ENCODE measurements at regions not wholly inside any gene's neighbourhood (a gene's known extent, or its start where the extent isn't known, plus 50 kb on each side); places are given as distances from the start of the nearest gene placed in this dataset.

GRCh38 chr2:217108575-217109027 is 248.7 kb upstream of the TNP1 start:
- H3K4me3 ChIP-seq: no peak overlapping the region
- no peak overlapping the region for H3K27ac ChIP-seq
- DNase-seq: no peak
- intact Hi-C loops (cut with DNase I; ENCODE audit: low total_unique reads): no loop called here
- H3K27me3 ChIP-seq: no peaks in the 10 kb centered on the region
- no peaks in the 10 kb centered on the region for H3K36me3 ChIP-seq
- 68 to 85% (median 69%) methylated on average over 4 of the region's 4 CpGs for WGBS, 5 donors
- no peaks in the 10 kb centered on the region for H3K4me1 ChIP-seq
- TF ChIP-seq POLR2A (IDR thresholded peaks at IDR 0.05): no peak
- no peak for TF ChIP-seq POLR2AphosphoS5 (IDR thresholded peaks at IDR 0.05)
- no peak for TF ChIP-seq CTCF (IDR thresholded peaks at IDR 0.05)
- no peak for TF ChIP-seq EP300 (IDR thresholded peaks at IDR 0.05)
- no peaks in the 10 kb centered on the region for H3K9me3 ChIP-seq

- no peaks in the 10 kb centered on the region for H3K27me3 ChIP-seq
- intact Hi-C loops (cut with DNase I; ENCODE audit: low total_unique reads): no loop called here
- DNase-seq: no peak
- H3K4me1 ChIP-seq: no peaks in the 10 kb centered on the region
- H3K27ac ChIP-seq: no peak overlapping the region
- no peak overlapping the region for H3K4me3 ChIP-seq
- H3K36me3 ChIP-seq: no peaks in the 10 kb centered on the region
- H3K9me3 ChIP-seq: no peaks in the 10 kb centered on the region
- no peak for TF ChIP-seq CTCF (IDR thresholded peaks at IDR 0.05)
- no peak for TF ChIP-seq POLR2A (IDR thresholded peaks at IDR 0.05)
- TF ChIP-seq POLR2AphosphoS5 (IDR thresholded peaks at IDR 0.05): no peak
Observed at GRCh38 chr2:217108086-217108485, 248.2 kb upstream of the TNP1 start.

GRCh38 chr2:217107480-217107879 is 247.6 kb upstream of the TNP1 start:
- no peak for DNase-seq
- no peak overlapping the region for H3K4me3 ChIP-seq
- TF ChIP-seq POLR2AphosphoS5 (IDR thresholded peaks at IDR 0.05) (no peak), POLR2A (IDR thresholded peaks at IDR 0.05) (no peak), EP300 (IDR thresholded peaks at IDR 0.05) (no peak), CTCF (IDR thresholded peaks at IDR 0.05) (no peak)
- H3K36me3 ChIP-seq: no peaks in the 10 kb centered on the region
- intact Hi-C loops (cut with DNase I; ENCODE audit: low total_unique reads): no loop called here
- no peaks in the 10 kb centered on the region for H3K4me1 ChIP-seq
- H3K27me3 ChIP-seq: no peaks in the 10 kb centered on the region
- WGBS, 5 donors: 48 to 69% (median 64%) methylated on average over 1 of the region's 1 CpG
- H3K9me3 ChIP-seq: no peaks in the 10 kb centered on the region
- no peak overlapping the region for H3K27ac ChIP-seq

GRCh38 chr2:217106650-217107014 is 246.8 kb upstream of the TNP1 start:
- H3K9me3 ChIP-seq: no peaks in the 10 kb centered on the region
- WGBS, 5 donors: 84 to 94% (median 89%) methylated on average over 3 of the region's 3 CpGs
- no peaks in the 10 kb centered on the region for H3K27me3 ChIP-seq
- peak overlapping the region in 1 of 5 donors; percentile 16 for H3K27ac ChIP-seq
- no peaks in the 10 kb centered on the region for H3K36me3 ChIP-seq
- no peak overlapping the region for H3K4me3 ChIP-seq
- no peak for TF ChIP-seq POLR2A (IDR thresholded peaks at IDR 0.05)
- TF ChIP-seq POLR2AphosphoS5 (IDR thresholded peaks at IDR 0.05): no peak
- no peak for TF ChIP-seq EP300 (IDR thresholded peaks at IDR 0.05)
- no peak for TF ChIP-seq CTCF (IDR thresholded peaks at IDR 0.05)
- DNase-seq: no peak
- intact Hi-C loops (cut with DNase I; ENCODE audit: low total_unique reads): no loop called here
- H3K4me1 ChIP-seq: no peaks in the 10 kb centered on the region
